GM12891 (cell line): ENCODE measurements at regions not wholly inside any gene's neighbourhood (a gene's known extent, or its start where the extent isn't known, plus 50 kb on each side); places are given as distances from the start of the nearest gene placed in this dataset.
A peak's percentile ranks its signal among the peaks of the same experiment; 100 is the strongest.

Experiments used
- DNase-seq: peaks from one replicate; pipeline ENCODE4 v3.0.0; 2011; ENCODE audit warnings: low spot score; ENCODE audit not compliant: insufficient read length
- FAIRE-seq: peaks from 2 replicates; lab custom pipeline; 2011; peaks lifted over from hg19 to GRCh38; lab: Jason Lieb, UNC
- PAX5 ChIP-seq: IDR thresholded peaks from 2 replicates; pipeline ENCODE4 v1.6.1; 2011; ENCODE audit warnings: low read length, moderate library complexity, mild to moderate bottlenecking; ENCODE audit not compliant: insufficient read depth, severe bottlenecking
- POLR2A ChIP-seq: IDR thresholded peaks from 2 replicates; pipeline ENCODE4 v1.6.1; 2011; ENCODE audit warnings: low read depth, low read length, control low read depth
- POLR2AphosphoS5 ChIP-seq: IDR thresholded peaks from 2 replicates; pipeline ENCODE4 v1.6.1; 2011; ENCODE audit warnings: low read depth, low read length, control low read depth
- POU2F2 ChIP-seq: IDR thresholded peaks from 2 replicates; pipeline ENCODE4 v1.6.1; 2011; ENCODE audit warnings: low read depth, mild to moderate bottlenecking, control low read depth, low read length, moderate library complexity
- SPI1 ChIP-seq: IDR thresholded peaks from 2 replicates; pipeline ENCODE4 v1.6.1; 2011; ENCODE audit warnings: low read depth, low read length, control low read depth
- TAF1 ChIP-seq: IDR thresholded peaks from 2 replicates; pipeline ENCODE4 v1.6.1; 2011; ENCODE audit warnings: low read depth, low read length, control low read depth

- no peak for DNase-seq
- no peak for FAIRE-seq
- TF ChIP-seq SPI1 (no peak), TAF1 (no peak), POU2F2 (no peak), POLR2AphosphoS5 (no peak), PAX5 (no peak), POLR2A (no peak)
These were observed 151.1 kb upstream of the B3GAT2 start for GRCh38 chr6:71107911-71108420.

- no peak for DNase-seq
- FAIRE-seq, result no peak
- no peak for TF ChIP-seq SPI1
- TF ChIP-seq POU2F2, result no peak
These were observed 157.7 kb upstream of the B3GAT2 start for GRCh38 chr6:71114544-71114943.

DNA sequence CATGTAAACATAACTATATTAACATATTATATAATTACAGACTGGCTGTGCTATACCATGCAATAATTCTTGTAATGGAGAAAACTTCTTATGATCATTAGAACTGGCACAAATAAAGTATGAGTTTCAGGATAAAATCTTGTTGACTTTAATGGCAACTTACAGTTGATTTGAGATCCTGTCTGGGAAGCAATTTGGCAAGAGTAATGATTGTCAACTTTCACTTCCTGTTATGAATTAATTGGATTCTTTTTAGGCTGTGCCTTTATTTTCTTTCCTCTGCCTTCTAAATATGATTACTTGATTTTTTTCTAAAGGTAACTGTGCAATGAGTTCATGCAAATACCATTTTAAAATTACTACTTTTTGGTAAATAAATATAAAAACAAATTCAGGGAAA, 158.1 kb upstream of the B3GAT2 start:
- 0 out of 2 replicates have a peak, but pooled peaks have one; percentile 22 for TF ChIP-seq SPI1
- no peak for TF ChIP-seq POU2F2
- no peak for TF ChIP-seq PAX5
- DNase-seq (no peak), FAIRE-seq (no peak)

- DNase-seq, result no peak
- TF ChIP-seq POLR2A (no peak), PAX5 (no peak), POLR2AphosphoS5 (no peak), SPI1 (no peak), TAF1 (no peak), POU2F2 (no peak)
- no peak for FAIRE-seq
These were observed 162.7 kb upstream of the B3GAT2 start for GRCh38 chr6:71119560-71119959.

DNA sequence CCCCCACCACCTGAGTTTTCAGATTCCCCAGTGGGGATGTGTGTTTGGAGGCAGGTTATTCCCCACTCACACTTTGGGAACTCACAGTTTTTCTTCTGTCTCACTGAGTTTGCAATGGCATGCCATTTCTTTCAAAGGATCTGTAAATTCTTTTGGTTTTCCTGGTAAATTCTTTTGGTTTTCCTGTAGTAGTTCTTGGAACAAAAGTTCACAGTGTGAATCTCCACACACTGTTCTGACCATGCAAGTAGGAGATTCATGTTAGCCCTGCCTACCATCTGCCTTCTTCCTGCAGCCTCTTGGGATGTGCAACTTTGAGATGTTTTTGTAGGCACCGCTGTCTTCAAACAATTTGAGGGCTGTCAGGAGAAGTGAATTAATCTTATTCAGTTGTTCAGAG, 165.6 kb upstream of the OGFRL1 start:
- FAIRE-seq (no peak), DNase-seq (no peak)
- TF ChIP-seq PAX5 (no peak), SPI1 (no peak), POLR2A (no peak), POU2F2 (no peak)

- no peak for DNase-seq
- no peak for FAIRE-seq
- no peak for TF ChIP-seq PAX5
- TF ChIP-seq POLR2AphosphoS5, result no peak
- no peak for TF ChIP-seq SPI1
These were observed 164.3 kb upstream of the OGFRL1 start for GRCh38 chr6:71124340-71124739.

DNA sequence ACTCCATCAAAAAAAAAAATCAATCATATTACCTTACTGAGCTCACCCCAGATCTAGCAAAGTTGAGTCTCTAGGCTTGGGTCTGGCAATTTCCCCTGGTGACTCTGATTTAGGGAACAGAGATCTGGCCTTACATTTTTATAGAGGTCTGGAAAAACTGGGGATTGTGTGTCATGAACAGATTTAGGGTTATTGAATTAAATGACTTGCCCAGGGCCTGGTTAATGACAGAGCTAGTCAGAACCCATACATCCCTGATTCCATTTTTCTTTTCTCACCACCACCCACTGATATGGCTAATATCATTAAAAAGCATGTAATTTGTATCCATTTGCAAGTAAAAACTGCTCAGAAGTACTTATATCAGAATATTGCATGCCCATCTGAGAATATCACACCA, 163.4 kb upstream of the OGFRL1 start:
- TF ChIP-seq PAX5, result no peak
- TF ChIP-seq SPI1, result no peak
- TF ChIP-seq POU2F2, result no peak
- no peak for TF ChIP-seq TAF1
- TF ChIP-seq POLR2AphosphoS5, result no peak
- no peak for TF ChIP-seq POLR2A
- FAIRE-seq (no peak), DNase-seq (no peak)

DNA sequence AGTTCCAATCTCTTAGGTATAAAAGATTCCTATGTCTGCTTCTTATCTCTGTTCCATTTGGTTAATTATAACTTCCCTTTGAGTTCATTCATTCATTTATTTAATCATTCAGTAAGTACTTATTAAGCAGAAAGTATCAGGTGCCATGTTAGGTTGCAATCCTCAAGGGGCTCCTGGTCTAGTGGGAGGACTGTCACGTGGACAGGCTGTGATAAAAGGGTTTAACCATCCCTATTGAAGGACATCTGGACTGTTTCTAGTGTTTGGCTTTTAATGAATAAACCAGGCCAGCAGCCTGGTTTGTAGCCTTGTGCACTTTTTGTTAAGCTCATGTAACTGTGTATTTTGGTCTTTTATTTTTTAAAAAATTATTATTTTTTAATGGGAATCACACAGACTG, 162.1 kb upstream of the OGFRL1 start:
- DNase-seq (no peak), FAIRE-seq (no peak)
- TF ChIP-seq POU2F2 (no peak), SPI1 (no peak), PAX5 (no peak), POLR2A (no peak), TAF1 (no peak), POLR2AphosphoS5 (no peak)

DNA sequence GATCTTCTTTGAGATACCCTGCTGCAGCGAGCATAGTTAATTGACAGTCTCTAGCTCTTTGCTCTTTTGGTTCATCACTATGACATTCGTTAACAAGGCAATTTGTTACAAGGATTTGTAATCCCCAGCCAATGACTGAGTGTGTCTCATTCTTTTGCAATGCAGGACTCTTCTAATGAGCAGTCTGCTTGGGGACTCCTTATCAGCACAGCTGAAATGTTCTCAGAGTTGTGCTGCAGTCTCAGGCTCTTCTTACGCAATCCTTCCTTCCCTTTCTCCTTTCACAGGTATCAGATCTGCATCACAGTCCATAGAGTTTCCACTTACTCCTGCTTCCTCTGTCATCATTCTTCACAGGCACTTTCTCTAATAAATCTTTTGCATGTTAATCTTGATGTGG, 161.2 kb upstream of the OGFRL1 start:
- TF ChIP-seq POLR2A (no peak), POU2F2 (no peak), POLR2AphosphoS5 (no peak), TAF1 (no peak), SPI1 (no peak), PAX5 (no peak)
- DNase-seq (no peak), FAIRE-seq (no peak)

- no peak for FAIRE-seq
- no peak for TF ChIP-seq POU2F2
- TF ChIP-seq TAF1, result no peak
- TF ChIP-seq PAX5, result no peak
- no peak for TF ChIP-seq SPI1
- no peak for TF ChIP-seq POLR2AphosphoS5
- no peak for TF ChIP-seq POLR2A
- no peak for DNase-seq
These were observed 158.3 kb upstream of the OGFRL1 start for GRCh38 chr6:71130277-71130676.

DNA sequence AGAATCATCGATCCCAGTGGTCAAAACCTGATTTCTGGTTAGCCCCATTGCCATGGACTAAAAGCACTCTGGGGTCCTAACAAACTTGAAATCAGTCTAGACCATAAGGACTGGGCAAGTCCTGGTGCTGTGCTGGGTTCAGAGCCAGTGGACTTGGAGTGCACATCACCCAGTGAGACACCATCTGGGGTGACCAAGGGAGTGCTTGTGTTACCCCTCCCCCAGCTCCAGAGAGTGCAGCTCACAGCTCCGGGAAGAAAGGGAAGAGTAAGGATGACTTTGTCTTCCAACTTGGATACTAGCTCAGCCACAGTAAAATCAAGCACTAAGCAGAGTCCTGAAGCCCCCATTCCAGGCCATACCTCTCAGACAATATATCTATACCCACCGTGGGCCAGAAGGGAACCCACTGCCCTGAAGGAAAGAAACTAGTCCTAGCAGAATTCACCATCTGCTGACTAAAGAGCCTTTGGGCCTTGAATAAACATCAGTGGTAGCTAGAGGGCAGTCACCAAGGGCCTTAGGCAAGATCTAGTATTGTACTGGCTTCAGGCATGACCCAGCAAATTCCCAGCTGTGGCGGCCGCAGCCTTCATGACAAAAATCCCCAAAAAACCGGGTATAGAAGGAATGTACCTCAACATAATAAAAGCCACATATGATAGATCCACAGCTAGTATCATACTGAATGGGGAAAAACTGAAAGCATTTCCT, 153.5 kb upstream of the OGFRL1 start:
- no peak for DNase-seq
- FAIRE-seq, result no peak
- TF ChIP-seq PAX5 (no peak), SPI1 (no peak), POU2F2 (no peak), POLR2A (no peak), POLR2AphosphoS5 (no peak), TAF1 (no peak)
